ENCODE measurements at regions not wholly inside any gene's neighbourhood (a gene's known extent, or its start where the extent isn't known, plus 50 kb on each side); places are given as distances from the start of the nearest gene placed in this dataset.
"Not testable (repeated sequence)": the region's sequence is repeated elsewhere in the genome, so short reads cannot be mapped to it uniquely, and the experiment has no call there.

DNA sequence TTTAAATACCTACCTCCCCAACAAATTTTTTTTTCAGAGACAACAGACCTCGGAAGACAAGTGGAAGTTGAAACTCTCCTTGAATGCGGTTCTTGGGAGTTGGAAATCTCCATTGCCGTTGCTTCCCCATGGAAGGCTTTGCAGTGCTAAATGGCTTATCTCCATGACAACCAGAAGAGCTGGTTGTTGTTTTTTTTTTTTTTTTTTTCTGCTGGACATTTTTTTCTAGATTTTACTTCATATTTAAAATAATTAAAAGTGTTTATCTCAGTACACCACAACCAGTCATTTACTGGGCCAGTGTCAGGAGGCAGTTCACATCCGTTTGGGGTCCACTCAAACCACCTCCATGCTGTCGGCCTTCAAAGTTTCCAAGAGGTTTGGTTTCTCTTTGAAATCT lies 348.5 kb upstream of the PRKCQ start:
- intact Hi-C loops (cut with DNase I), result no loop called here
- TF ChIP-seq CTCF (IDR thresholded peaks at IDR 0.05) (no peak), EP300 (IDR thresholded peaks at IDR 0.05) (no peak), POLR2A (IDR thresholded peaks at IDR 0.05) (no peak)

DNA sequence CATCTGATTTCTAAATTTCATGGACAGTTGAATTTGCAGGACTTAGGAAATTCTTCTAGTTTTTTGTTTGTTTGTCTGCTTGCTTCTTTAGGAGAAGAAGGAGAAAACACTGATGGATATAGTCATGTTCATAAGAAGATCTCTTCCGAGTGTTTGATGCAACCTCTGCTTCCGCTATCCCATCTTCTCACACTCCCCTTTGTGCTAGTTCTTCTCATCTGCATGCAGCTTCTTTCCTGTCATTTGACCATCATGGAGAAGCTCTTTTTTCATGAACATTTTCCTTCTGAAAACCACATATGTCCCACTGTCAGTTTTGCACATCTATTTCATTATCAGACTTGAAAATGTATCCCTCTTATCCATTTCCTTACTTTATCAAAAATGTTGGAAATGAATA lies 346.9 kb upstream of the PRKCQ start:
- WGBS, 3 donors, result 93 to 99% (median 97%) methylated on average over 2 of the region's 2 CpGs
- intact Hi-C loops (cut with DNase I), result no loop called here

More for the DNA sequence above, 348.5 kb upstream of the PRKCQ start:
- Histone ChIP-seq H3K4me3 (no peak overlapping the region), H3K36me3 (no peaks in the 10 kb centered on the region), H3K4me1 (ENCODE audit: insufficient read depth) (no peaks in the 10 kb centered on the region), H3K27ac (no peak overlapping the region), H3K9me3 (no peaks in the 10 kb centered on the region), H3K27me3 (no peaks in the 10 kb centered on the region)
- WGBS, 3 donors, result 83 to 90% (median 88%) methylated on average over 5 of the region's 5 CpGs
- no peak for DNase-seq

GRCh38 chr10:6925146-6925545 lies 345.1 kb upstream of the PRKCQ start:
- no peak for TF ChIP-seq EP300 (IDR thresholded peaks at IDR 0.05)
- no peak for TF ChIP-seq CTCF (IDR thresholded peaks at IDR 0.05)
- no peak for TF ChIP-seq POLR2A (IDR thresholded peaks at IDR 0.05)
- H3K4me1 ChIP-seq (ENCODE audit: insufficient read depth), result no peaks in the 10 kb centered on the region
- intact Hi-C loops (cut with DNase I), result no loop called here
- H3K4me3 ChIP-seq, result no peak overlapping the region
- no peak for DNase-seq
- no peaks in the 10 kb centered on the region for H3K27me3 ChIP-seq
- no peak overlapping the region for H3K27ac ChIP-seq
- H3K36me3 ChIP-seq, result no peaks in the 10 kb centered on the region
- H3K9me3 ChIP-seq, result no peaks in the 10 kb centered on the region
- 51 to 67% (median 64%) methylated on average over 2 of the region's 2 CpGs for WGBS, 3 donors

More for the DNA sequence above, 346.9 kb upstream of the PRKCQ start:
- Histone ChIP-seq H3K36me3 (no peaks in the 10 kb centered on the region), H3K4me3 (no peak overlapping the region), H3K27me3 (no peaks in the 10 kb centered on the region), H3K27ac (no peak overlapping the region), H3K4me1 (ENCODE audit: insufficient read depth) (no peaks in the 10 kb centered on the region), H3K9me3 (no peaks in the 10 kb centered on the region)
- TF ChIP-seq CTCF (IDR thresholded peaks at IDR 0.05), result no peak
- no peak for TF ChIP-seq EP300 (IDR thresholded peaks at IDR 0.05)
- TF ChIP-seq POLR2A (IDR thresholded peaks at IDR 0.05), result no peak
- DNase-seq, result no peak

DNA sequence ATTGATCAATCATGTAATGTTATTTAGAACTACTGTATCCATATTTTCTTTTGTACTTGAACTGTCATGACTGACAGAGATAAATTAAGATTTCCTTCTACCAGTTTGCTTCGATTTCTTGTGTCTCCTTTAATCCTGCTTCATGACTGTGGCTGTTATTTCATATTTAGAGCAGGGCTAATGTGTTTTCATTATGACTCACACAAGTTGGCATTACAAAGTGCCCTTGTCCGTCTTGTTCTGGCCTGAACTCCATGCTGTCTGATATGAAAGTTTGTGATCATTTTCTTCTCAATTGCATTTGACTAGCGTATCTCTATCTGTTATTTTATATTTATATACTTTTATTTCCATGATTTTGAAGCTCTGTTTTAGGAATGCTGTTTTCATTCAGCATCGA lies 344.1 kb upstream of the PRKCQ start:
- peaks cover 3% of the 10 kb centered on the region for H3K4me1 ChIP-seq (ENCODE audit: insufficient read depth)
- DNase-seq, result no peak
- H3K27me3 ChIP-seq, result no peaks in the 10 kb centered on the region
- no peaks in the 10 kb centered on the region for H3K36me3 ChIP-seq
- H3K27ac ChIP-seq, result no peak overlapping the region
- intact Hi-C loops (cut with DNase I), result no loop called here
- H3K4me3 ChIP-seq, result no peak overlapping the region
- no peaks in the 10 kb centered on the region for H3K9me3 ChIP-seq
- WGBS, 3 donors, result 8 to 21% (median 11%) methylated on average over 4 of the region's 4 CpGs
- no peak for TF ChIP-seq EP300 (IDR thresholded peaks at IDR 0.05)
- no peak for TF ChIP-seq CTCF (IDR thresholded peaks at IDR 0.05)
- no peak for TF ChIP-seq POLR2A (IDR thresholded peaks at IDR 0.05)

GRCh38 chr10:6921026-6921425 lies 340.9 kb upstream of the PRKCQ start:
- H3K4me3 ChIP-seq; H3K27me3 ChIP-seq; H3K4me1 ChIP-seq (ENCODE audit: insufficient read depth); intact Hi-C loops (cut with DNase I); H3K27ac ChIP-seq; DNase-seq; H3K36me3 ChIP-seq; H3K9me3 ChIP-seq: not testable (repeated sequence)
- 83 to 87% (median 86%) methylated on average over 16 of the region's 16 CpGs for WGBS, 3 donors
